AG04449 (cell line): ENCODE measurements at regions not wholly inside any gene's neighbourhood (a gene's known extent, or its start where the extent isn't known, plus 50 kb on each side); places are given as distances from the start of the nearest gene placed in this dataset.
A peak's percentile ranks its signal among the peaks of the same experiment; 100 is the strongest.

ENCODE experiments used
- CTCF ChIA-PET: fragments of 350-600 bp; formaldehyde crosslinking; extraction: SDS; loops from one replicate; lab custom pipeline; 2021; ENCODE audit warnings: antibody characterized with exemption; lab: Yijun Ruan, JAX
- POLR2A ChIA-PET: fragments of 400-600, 350-600 bp; formaldehyde crosslinking; extraction: SDS; loops from one replicate; lab custom pipeline; 2020; ENCODE audit warnings: antibody characterized with exemption, inconsistent platforms; lab: Yijun Ruan, JAX
- DNase-seq: peaks from one replicate; pipeline ENCODE4 v3.0.0-alpha.2; 2010; ENCODE audit warnings: low read depth, low spot score
- H3K4me3 ChIP-seq: 2 replicates; pipeline ENCODE4 v1.5.1; 2011; ENCODE audit warnings: low read depth, mild to moderate bottlenecking, control low read depth, low read length
- CTCF ChIP-seq: IDR thresholded peaks from one replicate; pipeline ENCODE4 v1.5.1; 2011; ENCODE audit warnings: mild to moderate bottlenecking, moderate library complexity, low read length, control low read depth, inconsistent platforms; ENCODE audit not compliant: insufficient read depth; ENCODE audit errors: missing control alignments

- no peak for DNase-seq
- H3K4me3 ChIP-seq, result no peak overlapping the region
- ChIA-PET POLR2A (no interaction called here), CTCF (interaction anchor here (0.8 to 1.8 kb wide), 6 partner anchors 12 to 127 kb away, joined by 3 to 6 read pairs (median 4); partner anchors contain the start of gene RGS4)
- no peak for TF ChIP-seq CTCF
These were observed 94.4 kb upstream of the RGS4 start for GRCh38 chr1:162974810-162975209.

DNA sequence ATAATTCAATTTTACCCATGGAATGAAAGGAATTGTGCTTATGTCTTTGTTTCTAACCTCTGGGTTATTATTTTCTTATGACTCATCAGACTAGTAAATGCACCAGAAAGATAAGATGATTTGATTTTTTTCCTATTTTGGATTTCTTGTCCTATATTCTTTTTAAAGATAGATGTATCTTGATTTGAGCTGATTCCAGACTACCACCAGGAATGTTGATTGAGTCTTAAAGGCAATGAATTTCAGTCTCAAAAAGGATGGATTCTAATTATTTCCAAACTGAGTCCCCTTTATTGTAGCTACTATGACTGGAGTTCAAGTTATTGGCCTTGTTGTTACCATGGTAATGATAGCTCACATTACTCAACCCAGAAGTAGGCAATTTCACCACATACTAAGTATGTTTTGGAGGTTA, 95.8 kb upstream of the RGS4 start:
- ChIA-PET POLR2A (interaction anchor here (1.3 kb wide), 1 partner anchor 96 kb away, joined by 5 read pairs; the partner anchor contains the start of gene RGS4), CTCF (interaction anchor here (1.2 to 1.8 kb wide), 3 partner anchors 10 to 119 kb away, joined by 4 to 6 read pairs (median 4); partner anchors contain the start of gene RGS4)
- H3K4me3 ChIP-seq, result no peak overlapping the region
- peak; percentile 76 for DNase-seq
- no peak for TF ChIP-seq CTCF

- ChIA-PET CTCF (interaction anchor here (1.2 to 1.5 kb wide), 2 partner anchors 11 to 119 kb away, joined by 4 read pairs; no protein-coding TSS in a partner anchor), POLR2A (interaction anchor here (1.3 kb wide), 1 partner anchor 97 kb away, joined by 5 read pairs; the partner anchor contains the start of gene RGS4)
- TF ChIP-seq CTCF, result no peak
- H3K4me3 ChIP-seq, result no peak overlapping the region
- no peak for DNase-seq
These were observed 96.4 kb upstream of the RGS4 start for GRCh38 chr1:162972773-162973172.

GRCh38 chr1:162970021-162970420, 99.1 kb upstream of the RGS4 start:
- no peak for DNase-seq
- ChIA-PET POLR2A (no interaction called here), CTCF (no interaction called here)
- no peak for TF ChIP-seq CTCF
- H3K4me3 ChIP-seq, result no peak overlapping the region

DNA sequence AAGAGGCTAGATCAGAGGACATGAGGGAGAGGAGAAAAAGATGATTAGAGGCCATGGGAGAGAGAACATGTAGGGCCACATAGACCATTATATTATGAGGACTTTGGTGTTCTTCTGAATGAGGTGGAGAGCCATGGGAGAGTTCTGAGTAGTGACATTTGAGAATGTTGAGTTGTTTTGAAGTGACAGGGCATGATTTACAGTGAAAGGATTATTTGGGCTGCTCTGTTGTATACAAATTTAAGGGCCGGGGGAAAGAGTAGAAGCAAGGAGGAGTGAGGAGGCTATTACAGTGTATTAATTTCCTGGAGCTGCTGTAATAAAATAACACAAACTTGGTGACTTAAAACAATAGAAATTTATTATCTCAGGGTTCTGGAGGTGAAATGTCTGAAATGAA, 102.5 kb upstream of the RGS4 start:
- POLR2A ChIA-PET, result no interaction called here
- H3K4me3 ChIP-seq, result no peak overlapping the region
- TF ChIP-seq CTCF, result no peak
- no peak for DNase-seq
- CTCF ChIA-PET, result interaction anchor here (1.1 kb wide), 1 partner anchor 103 kb away, joined by 3 read pairs; the partner anchor contains the start of gene RGS4

DNA sequence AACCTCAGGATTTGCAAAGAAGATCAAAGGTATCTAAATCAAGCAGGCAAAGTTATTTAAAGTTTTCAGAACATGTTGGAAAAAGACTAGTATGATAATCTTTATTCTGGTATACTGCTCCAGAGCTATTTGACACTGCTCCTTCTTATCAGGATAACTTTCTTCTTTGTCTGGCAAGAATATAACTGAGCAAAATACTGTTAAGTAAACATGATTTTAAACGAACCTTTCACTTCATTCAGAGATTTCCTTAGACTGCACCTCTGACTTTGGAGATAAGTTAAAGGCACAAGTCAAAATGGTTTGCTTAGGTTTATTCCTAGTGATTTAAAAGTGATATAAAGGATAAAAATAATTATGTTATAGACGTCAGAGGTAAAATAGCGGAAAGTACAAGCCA, 103.9 kb upstream of the CCDC190 start:
- no peak for TF ChIP-seq CTCF
- DNase-seq, result no peak
- ChIA-PET CTCF (no interaction called here), POLR2A (no interaction called here)
- no peak overlapping the region for H3K4me3 ChIP-seq
